DND-41 (cell line): ENCODE measurements at regions not wholly inside any gene's neighbourhood (a gene's known extent, or its start where the extent isn't known, plus 50 kb on each side); places are given as distances from the start of the nearest gene placed in this dataset.

Experiments
- ATAC-seq: fragments of 200-7000 bp; cut with Tn5 transposase; 3 replicates; pipeline ENCODE4 v1.9.1; 2021; ENCODE audit warnings: low read depth; ENCODE audit not compliant: insufficient read depth
- DNase-seq: peaks from one replicate; pipeline ENCODE4 v3.0.0-alpha.2; 2020
- H2AFZ ChIP-seq: 2 replicates; pipeline ENCODE4 v1.6.0; 2012; ENCODE audit warnings: low read depth, low read length
- H3K27ac ChIP-seq: 2 replicates; pipeline ENCODE4 v1.5.1; 2012; ENCODE audit warnings: low read length, inconsistent platforms
- H3K27me3 ChIP-seq: fragments of 200-600 bp; sonication (generic); 2 replicates; pipeline ENCODE4 v1.6.0; 2012; ENCODE audit warnings: low read length, mild to moderate bottlenecking, inconsistent platforms; ENCODE audit not compliant: insufficient read depth, poor library complexity
- H3K36me3 ChIP-seq: 2 replicates; pipeline ENCODE4 v1.5.1; 2012; ENCODE audit warnings: low read length, inconsistent platforms; ENCODE audit not compliant: insufficient read depth
- H3K4me1 ChIP-seq: 2 replicates; pipeline ENCODE4 v1.5.1; 2012; ENCODE audit warnings: mild to moderate bottlenecking, low read length; ENCODE audit not compliant: insufficient read depth
- H3K4me2 ChIP-seq: 2 replicates; pipeline ENCODE4 v1.6.0; 2012; ENCODE audit warnings: mild to moderate bottlenecking, moderate library complexity, low read length, inconsistent platforms; ENCODE audit not compliant: insufficient read depth
- H3K4me3 ChIP-seq, 2 experiments: fragments of 200-600 bp in 1 of 2; shearing (Covaris generic) in 1 of 2; 2 replicates each; pipeline ENCODE4 v1.5.1; 2012 to 2016; ENCODE audit warnings: inconsistent platforms in 2 of 2, low read length in 2 of 2, mild to moderate bottlenecking in 2 of 2, low read depth in 1 of 2, moderate library complexity in 1 of 2
- H3K79me2 ChIP-seq: 2 replicates; pipeline ENCODE4 v1.6.0; 2012; ENCODE audit warnings: low read length, inconsistent platforms; ENCODE audit not compliant: insufficient read depth
- H3K9ac ChIP-seq: 2 replicates; pipeline ENCODE4 v1.6.0; 2012; ENCODE audit warnings: low read depth, mild to moderate bottlenecking, inconsistent platforms, low read length, moderate library complexity
- H3K9me3 ChIP-seq: 2 replicates; pipeline ENCODE4 v1.5.1; 2012; ENCODE audit warnings: low read length, moderate library complexity, mild to moderate bottlenecking, inconsistent platforms; ENCODE audit not compliant: insufficient read depth, severe bottlenecking
- H4K20me1 ChIP-seq: 2 replicates; pipeline ENCODE4 v1.6.0; 2012; ENCODE audit warnings: low read length; ENCODE audit not compliant: insufficient read depth
- EZH2 ChIP-seq: IDR thresholded peaks from 3 replicates; pipeline ENCODE4 v1.6.1; 2012; ENCODE audit warnings: borderline replicate concordance, low read depth, mild to moderate bottlenecking, moderate library complexity, low read length, inconsistent platforms; ENCODE audit not compliant: severe bottlenecking
- TF ChIP-seq, protein P1 (sequence below): IDR thresholded peaks from 2 replicates; pipeline ENCODE4 v1.5.1; 2012; ENCODE audit warnings: borderline replicate concordance, low read length, moderate library complexity, mild to moderate bottlenecking; ENCODE audit not compliant: poor library complexity, severe bottlenecking; ENCODE audit errors: extremely low read depth

DNA sequence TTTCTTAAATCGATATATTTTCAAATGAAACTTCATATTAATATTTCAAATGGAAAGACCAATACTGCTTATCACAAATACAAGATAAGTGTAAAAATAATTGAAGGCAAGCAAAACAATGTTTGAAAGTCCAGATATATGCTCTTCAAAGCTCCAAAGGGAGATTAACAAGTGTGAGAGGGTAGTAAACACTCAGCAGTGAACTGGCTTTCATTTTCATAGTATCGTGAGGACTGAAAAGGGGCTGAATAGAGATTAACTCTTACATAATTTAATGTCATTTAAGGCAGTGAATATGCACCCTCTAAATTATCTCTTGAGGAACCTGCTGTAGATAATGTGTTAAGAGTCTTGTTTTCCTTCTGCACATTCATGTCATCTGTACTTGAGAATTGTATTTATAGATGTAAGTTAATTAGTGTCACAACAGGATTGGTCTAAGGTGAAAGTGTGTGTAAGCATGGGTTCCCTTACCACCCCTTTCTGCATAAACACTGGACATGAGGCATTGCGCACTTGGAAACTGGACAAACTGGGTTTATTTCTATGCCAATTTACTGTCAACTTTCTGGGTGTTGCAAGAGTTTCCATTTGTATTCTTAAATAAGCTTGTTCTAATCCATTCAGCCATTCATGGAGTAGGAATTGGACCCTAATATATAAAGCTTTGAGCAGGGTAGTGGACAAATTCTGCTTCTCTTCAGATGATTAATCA is 76.7 kb upstream of the SESTD1 start:
- Histone ChIP-seq H3K4me2 (no peak overlapping the region), H3K4me3 (no peak overlapping the region), H3K4me1 (no peaks in the 10 kb centered on the region), H3K79me2 (no peaks in the 10 kb centered on the region), H3K9ac (no peak overlapping the region), H3K9me3 (no peaks in the 10 kb centered on the region), H3K36me3 (no peaks in the 10 kb centered on the region), H3K27ac (no peak overlapping the region), H4K20me1 (no peaks in the 10 kb centered on the region), H3K27me3 (no peaks in the 10 kb centered on the region), H2AFZ (no peak overlapping the region)
- no peak for DNase-seq
- no peak for TF ChIP-seq EZH2
- TF ChIP-seq, protein P1, sequence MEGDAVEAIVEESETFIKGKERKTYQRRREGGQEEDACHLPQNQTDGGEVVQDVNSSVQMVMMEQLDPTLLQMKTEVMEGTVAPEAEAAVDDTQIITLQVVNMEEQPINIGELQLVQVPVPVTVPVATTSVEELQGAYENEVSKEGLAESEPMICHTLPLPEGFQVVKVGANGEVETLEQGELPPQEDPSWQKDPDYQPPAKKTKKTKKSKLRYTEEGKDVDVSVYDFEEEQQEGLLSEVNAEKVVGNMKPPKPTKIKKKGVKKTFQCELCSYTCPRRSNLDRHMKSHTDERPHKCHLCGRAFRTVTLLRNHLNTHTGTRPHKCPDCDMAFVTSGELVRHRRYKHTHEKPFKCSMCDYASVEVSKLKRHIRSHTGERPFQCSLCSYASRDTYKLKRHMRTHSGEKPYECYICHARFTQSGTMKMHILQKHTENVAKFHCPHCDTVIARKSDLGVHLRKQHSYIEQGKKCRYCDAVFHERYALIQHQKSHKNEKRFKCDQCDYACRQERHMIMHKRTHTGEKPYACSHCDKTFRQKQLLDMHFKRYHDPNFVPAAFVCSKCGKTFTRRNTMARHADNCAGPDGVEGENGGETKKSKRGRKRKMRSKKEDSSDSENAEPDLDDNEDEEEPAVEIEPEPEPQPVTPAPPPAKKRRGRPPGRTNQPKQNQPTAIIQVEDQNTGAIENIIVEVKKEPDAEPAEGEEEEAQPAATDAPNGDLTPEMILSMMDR, result no peak
- no peak for ATAC-seq

DNA sequence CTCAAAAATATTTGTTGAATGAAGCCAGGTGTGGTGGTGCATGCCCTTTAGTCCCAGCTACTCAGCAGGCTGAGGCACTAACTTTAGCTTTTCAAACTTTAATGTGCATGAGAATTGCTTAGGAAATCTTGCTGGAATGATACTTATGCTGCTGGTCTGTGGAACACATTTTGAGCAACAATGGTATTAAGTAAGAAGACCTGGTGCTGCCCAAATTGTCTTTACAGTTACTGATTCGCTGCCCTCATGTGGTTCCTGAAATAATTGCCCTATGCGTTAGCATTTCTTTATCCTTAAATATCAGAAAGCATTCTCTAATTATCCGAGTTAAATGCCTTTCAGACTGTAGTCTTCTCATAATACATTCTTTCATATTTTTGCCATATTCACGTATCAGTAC is 76.0 kb upstream of the SESTD1 start:
- no peak for ATAC-seq
- H3K27me3 ChIP-seq, result no peaks in the 10 kb centered on the region
- no peak overlapping the region for H3K9ac ChIP-seq
- no peaks in the 10 kb centered on the region for H3K79me2 ChIP-seq
- no peak overlapping the region for H3K27ac ChIP-seq
- no peak overlapping the region for H2AFZ ChIP-seq
- H3K4me1 ChIP-seq, result no peaks in the 10 kb centered on the region
- H3K4me3 ChIP-seq, result no peak overlapping the region
- no peaks in the 10 kb centered on the region for H3K36me3 ChIP-seq
- no peak for DNase-seq
- H3K9me3 ChIP-seq, result no peaks in the 10 kb centered on the region
- no peaks in the 10 kb centered on the region for H4K20me1 ChIP-seq
- H3K4me2 ChIP-seq, result no peak overlapping the region
- TF ChIP-seq, protein P1, result peak; percentile 37
- TF ChIP-seq EZH2, result no peak

GRCh38 chr2:179338681-179339080 is 74.0 kb upstream of the SESTD1 start:
- DNase-seq, result no peak
- Histone ChIP-seq H3K9me3 (no peaks in the 10 kb centered on the region), H4K20me1 (no peaks in the 10 kb centered on the region), H3K4me2 (no peak overlapping the region), H3K9ac (no peak overlapping the region), H3K4me1 (no peaks in the 10 kb centered on the region), H3K36me3 (no peaks in the 10 kb centered on the region), H3K27ac (no peak overlapping the region), H3K79me2 (no peaks in the 10 kb centered on the region), H3K27me3 (peaks cover 3% of the 10 kb centered on the region), H2AFZ (no peak overlapping the region), H3K4me3 (no peak overlapping the region)
- TF ChIP-seq, protein P1, result no peak
- TF ChIP-seq EZH2, result no peak
- no peak for ATAC-seq
